A549 (cell line): ENCODE measurements at regions not wholly inside any gene's neighbourhood (a gene's known extent, or its start where the extent isn't known, plus 50 kb on each side); places are given as distances from the start of the nearest gene placed in this dataset.
"Not testable (repeated sequence)": the region's sequence is repeated elsewhere in the genome, so short reads cannot be mapped to it uniquely, and the experiment has no call there.

Source experiments
- ATAC-seq, 2 experiments: fragments of 200-7000 bp in 1 of 2; fragments of >200 bp in 1 of 2; cut with Nextera tagmentation in 1 of 2; cut with Tn5 transposase in 1 of 2; 3 replicates each; pipeline versions ENCODE4 v1.8.0 to v1.9.1; 2018 to 2020; ENCODE audit warnings: mild to moderate bottlenecking in 1 of 2, moderate library complexity in 1 of 2
- CTCF ChIA-PET: fragments of 300-600 bp; sonication (Branson Sonifier 250); formaldehyde crosslinking; extraction: SDS; loops from one replicate; lab custom pipeline; 2021; ENCODE audit warnings: antibody characterized with exemption, inconsistent platforms; lab: Yijun Ruan, JAX
- POLR2A ChIA-PET: fragments of 350-600 bp; formaldehyde crosslinking; extraction: SDS; loops from one replicate; lab custom pipeline; 2021; ENCODE audit warnings: antibody characterized with exemption, inconsistent platforms; lab: Yijun Ruan, JAX
- DNase-seq, 2 experiments: peaks; one replicate each; pipeline versions ENCODE4 v3.0.0 to v3.0.0-alpha.2; 2011 to 2016; ENCODE audit warnings: low read depth in 1 of 2, low spot score in 1 of 2
- FAIRE-seq: peaks from 2 replicates; lab custom pipeline; 2011; peaks lifted over from hg19 to GRCh38; lab: Jason Lieb, UNC
- H3K27ac ChIP-seq, 2 experiments: fragments of >200 bp; sonication (Bioruptor Twin); formaldehyde crosslinking; 3 replicates each; pipeline ENCODE4 v1.5.1; 2016 to 2017
- H3K4me1 ChIP-seq: fragments of >200 bp; sonication (Bioruptor Twin); formaldehyde crosslinking; 3 replicates; pipeline ENCODE4 v1.6.1; 2016
- H3K4me2 ChIP-seq: fragments of >200 bp; sonication (Bioruptor Twin); formaldehyde crosslinking; 3 replicates; pipeline ENCODE4 v1.6.1; 2016
- H3K4me3 ChIP-seq: fragments of >200 bp; sonication (Bioruptor Twin); formaldehyde crosslinking; 3 replicates; pipeline ENCODE4 v1.5.1; 2016
- H3K9me3 ChIP-seq: fragments of >200 bp; sonication (Bioruptor Twin); formaldehyde crosslinking; 3 replicates; pipeline ENCODE4 v1.6.1; 2016
- CHD2 ChIP-seq: fragments of 150-350 bp; IDR thresholded peaks from 2 replicates; pipeline ENCODE4 v1.6.1; 2014; ENCODE audit warnings: low read length; ENCODE audit not compliant: partially characterized antibody
- CHD4 ChIP-seq: fragments of 200-600 bp; sonication (generic); IDR thresholded peaks from 2 replicates; pipeline ENCODE4 v1.6.1; 2016; ENCODE audit warnings: antibody characterized with exemption, mild to moderate bottlenecking, borderline replicate concordance
- ESRRA ChIP-seq: fragments of 150-350 bp; IDR thresholded peaks from 2 replicates; pipeline ENCODE4 v1.6.1; 2014; ENCODE audit warnings: mild to moderate bottlenecking, low read length, borderline replicate concordance
- FOSL2 ChIP-seq, 2 experiments: fragments of 450-650 bp in 1 of 2; fragments of >200 bp in 1 of 2; sonication (Bioruptor Twin) in 1 of 2; formaldehyde crosslinking; IDR thresholded peaks; 2 replicates each; pipeline versions ENCODE4 v1.5.0 to v1.6.1; 2016 to 2020; ENCODE audit warnings: mild to moderate bottlenecking in 1 of 2, moderate library complexity in 1 of 2
- FOXS1 ChIP-seq: fragments of 250-450 bp; sonication (Bioruptor Pico); IDR thresholded peaks from 2 replicates; pipeline ENCODE4 v1.5.0; 2020; ENCODE audit warnings: mild to moderate bottlenecking, moderate library complexity
- GATA3 ChIP-seq: IDR thresholded peaks from 2 replicates; pipeline ENCODE4 v1.6.1; 2012; ENCODE audit warnings: borderline replicate concordance
- HES2 ChIP-seq: fragments of >200 bp; sonication (Bioruptor Twin); formaldehyde crosslinking; IDR thresholded peaks from 2 replicates; pipeline ENCODE4 v1.6.1; 2016
- HEYL ChIP-seq: fragments of 250-450 bp; sonication (Bioruptor Pico); IDR thresholded peaks from 2 replicates; pipeline ENCODE4 v1.8.0; 2021; ENCODE audit warnings: mild to moderate bottlenecking, moderate library complexity
- HOXA7 ChIP-seq: fragments of 250-450 bp; sonication (Bioruptor Pico); IDR thresholded peaks from 2 replicates; pipeline ENCODE4 v1.5.0; 2020; ENCODE audit warnings: mild to moderate bottlenecking, moderate library complexity
- HOXB5 ChIP-seq: fragments of 250-450 bp; sonication (Bioruptor Pico); IDR thresholded peaks from 2 replicates; pipeline ENCODE4 v1.5.0; 2020; ENCODE audit warnings: mild to moderate bottlenecking, moderate library complexity
- MAFK ChIP-seq: fragments of 450-650 bp; IDR thresholded peaks from 2 replicates; pipeline ENCODE4 v1.6.1; 2014; ENCODE audit not compliant: partially characterized antibody
- MAZ ChIP-seq: fragments of 150-350 bp; IDR thresholded peaks from 2 replicates; pipeline ENCODE4 v1.6.1; 2014; ENCODE audit warnings: antibody characterized with exemption, low read depth, low read length, borderline replicate concordance
- NPAS2 ChIP-seq: fragments of 250-450 bp; sonication (Bioruptor Pico); IDR thresholded peaks from 2 replicates; pipeline ENCODE4 v1.8.0; 2022; ENCODE audit warnings: mild to moderate bottlenecking, moderate library complexity, borderline replicate concordance
- RAD21 ChIP-seq, 2 experiments: fragments of >200 bp in 1 of 2; sonication (Bioruptor Twin) in 1 of 2; formaldehyde crosslinking in 1 of 2; IDR thresholded peaks in 1 of 2; conservative IDR thresholded peaks in 1 of 2; 2 replicates in 1 of 2; 3 replicates in 1 of 2; pipeline ENCODE4 v1.6.1; 2012 to 2018; ENCODE audit warnings: inconsistent platforms in 1 of 2
- REST ChIP-seq: fragments of 200-600 bp; sonication (generic); IDR thresholded peaks from 2 replicates; pipeline ENCODE4 v1.6.1; 2016; ENCODE audit warnings: antibody characterized with exemption, mild to moderate bottlenecking, moderate library complexity
- RNF2 ChIP-seq: fragments of 200-600 bp; sonication (generic); IDR thresholded peaks from 2 replicates; pipeline ENCODE4 v1.6.1; 2016; ENCODE audit warnings: low read depth, mild to moderate bottlenecking, antibody characterized with exemption, moderate library complexity, borderline replicate concordance
- SREBF2 ChIP-seq: fragments of 450-650 bp; IDR thresholded peaks from 2 replicates; pipeline ENCODE4 v1.6.1; 2014; ENCODE audit warnings: mild to moderate bottlenecking, moderate library complexity
- USF2 ChIP-seq: fragments of 450-650 bp; IDR thresholded peaks from 2 replicates; pipeline ENCODE4 v1.6.1; 2014; ENCODE audit warnings: antibody characterized with exemption
- WGBS: methylation state at CpG from one replicate; pipeline ENCODE4 v1.1.6; 2017; ENCODE audit errors: missing lambda C conversion rate; 5-methylcytosine and 5-hydroxymethylcytosine counted together

GRCh38 chr5:98339141-98339848, 434.2 kb upstream of the RGMB start (continued):
- no peak for TF ChIP-seq ESRRA
- TF ChIP-seq RAD21 (conservative IDR thresholded peaks at IDR 0.05 in 1 of 2, IDR thresholded peaks at IDR 0.05 in 1 of 2): no peak
- TF ChIP-seq, all 56 proteins: peak for 0

- ATAC-seq (no peak), DNase-seq (no peak), FAIRE-seq (no peak)
- Histone ChIP-seq H3K4me2 (no peak overlapping the region), H3K4me1 (no peaks in the 10 kb centered on the region), H3K27ac (no peak overlapping the region), H3K4me3 (no peak overlapping the region), H3K9me3 (no peaks in the 10 kb centered on the region; the same call in 2 of the 3 replicates)
- POLR2A ChIA-PET: no interaction called here
- 6% methylated on average over 4 of the region's 4 CpGs for WGBS
- TF ChIP-seq MAFK (peak; percentile 7), NPAS2 (CRISPR knock-in tag) (no peak), HOXA7 (CRISPR knock-in tag) (no peak), HES2 (no peak)
- CTCF ChIA-PET: no interaction called here
These were observed 432.1 kb upstream of the RGMB start for GRCh38 chr5:98341038-98342032.

GRCh38 chr5:98342958-98343660, 430.4 kb upstream of the RGMB start:
- POLR2A ChIA-PET, FAIRE-seq, H3K27ac ChIP-seq, H3K4me2 ChIP-seq, ATAC-seq, DNase-seq, H3K4me3 ChIP-seq, H3K4me1 ChIP-seq, H3K9me3 ChIP-seq, CTCF ChIA-PET: not testable (repeated sequence)
- WGBS: 66% methylated on average over 20 of the region's 22 CpGs

GRCh38 chr5:98349251-98349989, 424.0 kb upstream of the RGMB start:
- no peak overlapping the region for H3K4me2 ChIP-seq
- CTCF ChIA-PET: interaction anchor here (0.6 kb wide), 1 partner anchor 181 kb away, joined by 4 read pairs; no protein-coding TSS in a partner anchor
- POLR2A ChIA-PET: no interaction called here
- H3K4me3 ChIP-seq: no peak overlapping the region
- no peak for FAIRE-seq
- H3K4me1 ChIP-seq: no peaks in the 10 kb centered on the region
- WGBS: 15% methylated on average over 6 of the region's 6 CpGs
- DNase-seq: peak in 1 of 2 experiments; percentile 27
- 0 out of 3 replicates have a peak, but pooled peaks cover 3% of the 10 kb centered on the region for H3K9me3 ChIP-seq
- no peak overlapping the region for H3K27ac ChIP-seq
- ATAC-seq: no peak
- TF ChIP-seq FOXS1: peak; percentile 90
- no peak for TF ChIP-seq HEYL (CRISPR knock-in tag)
- no peak for TF ChIP-seq FOSL2 (IDR thresholded peaks at IDR 0.05)
- no peak for TF ChIP-seq FOSL2 (CRISPR knock-in tag; IDR thresholded peaks at IDR 0.05)
- no peak for TF ChIP-seq USF2
- TF ChIP-seq RAD21 (conservative IDR thresholded peaks at IDR 0.05 in 1 of 2, IDR thresholded peaks at IDR 0.05 in 1 of 2): peak; percentile 33 to 64; a peak in 2 of 5 replicates
- no peak for TF ChIP-seq MAZ
- TF ChIP-seq CHD2: no peak
- TF ChIP-seq GATA3: no peak
- no peak for TF ChIP-seq CHD4
- TF ChIP-seq HOXB5: no peak
- TF ChIP-seq RNF2: no peak
- no peak for TF ChIP-seq SREBF2
- no peak for TF ChIP-seq REST
